ENCODE measurements at regions not wholly inside any gene's neighbourhood (a gene's known extent, or its start where the extent isn't known, plus 50 kb on each side); places are given as distances from the start of the nearest gene placed in this dataset.

- peaks cover 9 to 38% (median 30%) of the 10 kb centered on the region in 10 experiments; a peak in 19 of 20 replicates for H3K4me1 ChIP-seq
- H3K4me2 ChIP-seq: peak overlapping the region in 7 of 11 experiments; percentile 42 to 78 (median 63); a peak in 8 of 22 replicates
- H3K4me3 ChIP-seq: no peak overlapping the region
- H4K20me1 ChIP-seq: no peaks in the 10 kb centered on the region
- H3K9ac ChIP-seq: no peak overlapping the region
- TF ChIP-seq Cebpa-rat (IDR thresholded peaks at IDR 0.05): no peak
- H3K9me3 ChIP-seq (replicated peaks in 1 of 11): no peaks in the 10 kb centered on the region; a peak in 1 of 22 replicates
- H3K36me3 ChIP-seq: no peaks in the 10 kb centered on the region
- 0 out of 22 replicates have a peak overlapping the region, but pooled peaks of 1 of the 11 experiments have one; percentile 0 for H3K27ac ChIP-seq
- H3K27me3 ChIP-seq: no peaks in the 10 kb centered on the region
These were observed 460.5 kb downstream of the TUSC7 start for GRCh38 chr3:117170094-117170493.

GRCh38 chr3:117171124-117171523 is 461.5 kb downstream of the TUSC7 start:
- Histone ChIP-seq H3K9ac (no peak overlapping the region), H3K4me1 (peaks cover 9 to 38% (median 30%) of the 10 kb centered on the region in 10 experiments; a peak in 19 of 20 replicates), H4K20me1 (no peaks in the 10 kb centered on the region), H3K36me3 (no peaks in the 10 kb centered on the region), H3K27me3 (no peaks in the 10 kb centered on the region), H3K4me2 (peak overlapping the region in 8 of 11 experiments; percentile 42 to 78 (median 60); a peak in 14 of 22 replicates), H3K9me3 (replicated peaks in 1 of 11) (no peaks in the 10 kb centered on the region; a peak in 1 of 22 replicates), H3K4me3 (no peak overlapping the region), H3K27ac (peak overlapping the region in 2 of 11 experiments; percentile 40 to 49; a peak in 5 of 22 replicates)
- TF ChIP-seq Cebpa-rat (IDR thresholded peaks at IDR 0.05): no peak

GRCh38 chr3:117172426-117172825 is 462.8 kb downstream of the TUSC7 start:
- no peaks in the 10 kb centered on the region; a peak in 1 of 22 replicates for H3K9me3 ChIP-seq (replicated peaks in 1 of 11)
- H3K4me2 ChIP-seq: peak overlapping the region in 10 of 11 experiments; percentile 0 to 78 (median 52); a peak in 19 of 22 replicates
- H3K36me3 ChIP-seq: no peaks in the 10 kb centered on the region
- no peak overlapping the region for H3K9ac ChIP-seq
- no peaks in the 10 kb centered on the region for H3K27me3 ChIP-seq
- peaks cover 9 to 38% (median 30%) of the 10 kb centered on the region in 10 experiments; a peak in 19 of 20 replicates for H3K4me1 ChIP-seq
- no peaks in the 10 kb centered on the region for H4K20me1 ChIP-seq
- H3K27ac ChIP-seq: peak overlapping the region in 3 of 11 experiments; percentile 15 to 49 (median 17); a peak in 5 of 22 replicates
- no peak for TF ChIP-seq Cebpa-rat (IDR thresholded peaks at IDR 0.05)
- no peak overlapping the region for H3K4me3 ChIP-seq

- H3K27ac ChIP-seq: no peak overlapping the region
- no peak overlapping the region for H3K9ac ChIP-seq
- H3K27me3 ChIP-seq: no peaks in the 10 kb centered on the region
- no peaks in the 10 kb centered on the region for H3K36me3 ChIP-seq
- TF ChIP-seq Cebpa-rat (IDR thresholded peaks at IDR 0.05): no peak
- no peaks in the 10 kb centered on the region for H4K20me1 ChIP-seq
- H3K4me3 ChIP-seq: no peak overlapping the region
- H3K4me1 ChIP-seq: no peaks in the 10 kb centered on the region
- H3K4me2 ChIP-seq: no peak overlapping the region
- H3K9me3 ChIP-seq (replicated peaks in 1 of 11): no peaks in the 10 kb centered on the region
These were observed 471.6 kb downstream of the TUSC7 start for GRCh38 chr3:117181222-117181621.

GRCh38 chr3:117184574-117184973 is 475.0 kb downstream of the TUSC7 start:
- Histone ChIP-seq H3K9ac (no peak overlapping the region), H3K9me3 (replicated peaks in 1 of 11) (no peaks in the 10 kb centered on the region), H3K27me3 (no peaks in the 10 kb centered on the region), H3K4me1 (no peaks in the 10 kb centered on the region), H4K20me1 (no peaks in the 10 kb centered on the region), H3K36me3 (no peaks in the 10 kb centered on the region), H3K4me2 (no peak overlapping the region), H3K27ac (no peak overlapping the region), H3K4me3 (no peak overlapping the region)
- TF ChIP-seq Cebpa-rat (IDR thresholded peaks at IDR 0.05): no peak

GRCh38 chr3:117191245-117191644 is 481.7 kb downstream of the TUSC7 start:
- Histone ChIP-seq H3K27ac (no peak overlapping the region), H3K27me3 (no peaks in the 10 kb centered on the region), H4K20me1 (no peaks in the 10 kb centered on the region), H3K4me1 (peaks cover 0 to 6% (median 0%) of the 10 kb centered on the region in 10 experiments; a peak in 4 of 20 replicates), H3K4me3 (no peak overlapping the region), H3K4me2 (no peak overlapping the region), H3K9ac (no peak overlapping the region), H3K36me3 (no peaks in the 10 kb centered on the region), H3K9me3 (replicated peaks in 1 of 11) (no peaks in the 10 kb centered on the region)
- no peak for TF ChIP-seq Cebpa-rat (IDR thresholded peaks at IDR 0.05)

- peaks cover 0 to 6% (median 0%) of the 10 kb centered on the region in 10 experiments; a peak in 4 of 20 replicates for H3K4me1 ChIP-seq
- H3K27me3 ChIP-seq: no peaks in the 10 kb centered on the region
- no peaks in the 10 kb centered on the region for H3K36me3 ChIP-seq
- H3K4me3 ChIP-seq: no peak overlapping the region
- no peak overlapping the region for H3K9ac ChIP-seq
- peak overlapping the region in 2 of 11 experiments; percentile 34 to 37; a peak in 2 of 22 replicates for H3K4me2 ChIP-seq
- TF ChIP-seq Cebpa-rat (IDR thresholded peaks at IDR 0.05): no peak
- no peaks in the 10 kb centered on the region for H3K9me3 ChIP-seq (replicated peaks in 1 of 11)
- no peaks in the 10 kb centered on the region for H4K20me1 ChIP-seq
- H3K27ac ChIP-seq: no peak overlapping the region
These were observed 483.3 kb downstream of the TUSC7 start for GRCh38 chr3:117192888-117193287.

GRCh38 chr3:117193390-117193789 is 483.8 kb downstream of the TUSC7 start:
- Histone ChIP-seq H3K9ac (no peak overlapping the region), H3K9me3 (replicated peaks in 1 of 11) (no peaks in the 10 kb centered on the region), H3K4me1 (peaks cover 0 to 6% (median 0%) of the 10 kb centered on the region in 10 experiments; a peak in 4 of 20 replicates), H3K27me3 (no peaks in the 10 kb centered on the region), H3K27ac (no peak overlapping the region), H3K36me3 (no peaks in the 10 kb centered on the region), H3K4me3 (no peak overlapping the region), H3K4me2 (no peak overlapping the region), H4K20me1 (no peaks in the 10 kb centered on the region)
- no peak for TF ChIP-seq Cebpa-rat (IDR thresholded peaks at IDR 0.05)

GRCh38 chr3:117195034-117195433 is 485.5 kb downstream of the TUSC7 start:
- no peak overlapping the region for H3K4me3 ChIP-seq

GRCh38 chr3:117200962-117201361 is 491.4 kb downstream of the TUSC7 start:
- Histone ChIP-seq H3K4me3 (no peak overlapping the region), H3K9me3 (replicated peaks in 1 of 11) (no peaks in the 10 kb centered on the region), H3K27ac (no peak overlapping the region), H3K36me3 (no peaks in the 10 kb centered on the region), H3K27me3 (no peaks in the 10 kb centered on the region), H3K4me1 (no peaks in the 10 kb centered on the region), H4K20me1 (no peaks in the 10 kb centered on the region), H3K9ac (no peak overlapping the region), H3K4me2 (no peak overlapping the region)
- TF ChIP-seq Cebpa-rat (IDR thresholded peaks at IDR 0.05): no peak

More at GRCh38 chr3:117195034-117195433, 485.5 kb downstream of the TUSC7 start:
- no peak for TF ChIP-seq Cebpa-rat (IDR thresholded peaks at IDR 0.05)
- H3K27ac ChIP-seq: no peak overlapping the region
- peaks cover 0 to 6% (median 0%) of the 10 kb centered on the region in 10 experiments; a peak in 4 of 20 replicates for H3K4me1 ChIP-seq
- H3K36me3 ChIP-seq: no peaks in the 10 kb centered on the region
- no peaks in the 10 kb centered on the region for H3K9me3 ChIP-seq (replicated peaks in 1 of 11)
- no peaks in the 10 kb centered on the region for H4K20me1 ChIP-seq
- no peaks in the 10 kb centered on the region for H3K27me3 ChIP-seq
- no peak overlapping the region for H3K4me2 ChIP-seq
- H3K9ac ChIP-seq: no peak overlapping the region
